DOHH2 (cell line): ENCODE measurements at regions not wholly inside any gene's neighbourhood (a gene's known extent, or its start where the extent isn't known, plus 50 kb on each side); places are given as distances from the start of the nearest gene placed in this dataset.

ENCODE experiments used
- H3F3A ChIP-seq: fragments of 200-600 bp; sonication (generic), shearing (Covaris generic); 2 replicates; pipeline ENCODE4 v1.6.0; 2016; ENCODE audit warnings: antibody characterized with exemption, mild to moderate bottlenecking; ENCODE audit not compliant: control insufficient read depth, insufficient read depth
- H3K27ac ChIP-seq: fragments of 200-600 bp; sonication (generic); 2 replicates; pipeline ENCODE4 v1.5.1; 2014; ENCODE audit warnings: low read depth, mild to moderate bottlenecking, low read length, moderate library complexity
- H3K27me3 ChIP-seq: fragments of 200-600 bp; sonication (generic); 2 replicates; pipeline ENCODE4 v1.6.1; 2014; ENCODE audit warnings: mild to moderate bottlenecking, low read length, mixed read lengths; ENCODE audit not compliant: control insufficient read depth
- H3K36me3 ChIP-seq: fragments of 200-600 bp; sonication (generic); 2 replicates; pipeline ENCODE4 v1.6.1; 2014; ENCODE audit warnings: mild to moderate bottlenecking, low read length, moderate library complexity, mixed read lengths; ENCODE audit not compliant: control insufficient read depth
- H3K4me1 ChIP-seq: fragments of 200-600 bp; sonication (generic); 2 replicates; pipeline ENCODE4 v1.6.1; 2014; ENCODE audit warnings: mild to moderate bottlenecking, low read length, mixed read lengths; ENCODE audit not compliant: control insufficient read depth
- H3K4me2 ChIP-seq: fragments of 200-600 bp; sonication (generic); 2 replicates; pipeline ENCODE4 v1.6.0; 2014; ENCODE audit warnings: mild to moderate bottlenecking, low read length, moderate library complexity
- H3K4me3 ChIP-seq: fragments of 200-600 bp; sonication (generic); 2 replicates; pipeline ENCODE4 v1.5.1; 2014; ENCODE audit warnings: mild to moderate bottlenecking, low read length, mixed read lengths
- H3K79me2 ChIP-seq: fragments of 200-600 bp; sonication (generic); 2 replicates; pipeline ENCODE4 v1.6.1; 2014; ENCODE audit warnings: mild to moderate bottlenecking, low read length, mixed read lengths; ENCODE audit not compliant: control insufficient read depth
- H3K9me2 ChIP-seq: fragments of 200-600 bp; sonication (generic); replicated peaks from 2 replicates; pipeline ENCODE4 v1.6.1; 2014; ENCODE audit warnings: mild to moderate bottlenecking, low read length, mixed read lengths; ENCODE audit not compliant: control insufficient read depth
- H3K9me3 ChIP-seq: fragments of 200-600 bp; sonication (generic); 2 replicates; pipeline ENCODE4 v1.6.1; 2014; ENCODE audit warnings: antibody characterized with exemption, low read length, mixed read lengths; ENCODE audit not compliant: control insufficient read depth, insufficient read depth
- H4K20me1 ChIP-seq: fragments of 200-600 bp; sonication (generic); 2 replicates; pipeline ENCODE4 v1.6.0; 2014; ENCODE audit warnings: low read depth, mild to moderate bottlenecking, antibody characterized with exemption, low read length, moderate library complexity; ENCODE audit not compliant: control insufficient read depth, insufficient read depth
- CTCF ChIP-seq: fragments of 200-600 bp; sonication (generic); IDR thresholded peaks from one replicate; pipeline ENCODE4 v1.5.1; 2014; ENCODE audit warnings: antibody characterized with exemption, mild to moderate bottlenecking, low read depth, low read length; ENCODE audit not compliant: poor library complexity, severe bottlenecking
- EZH2phosphoT487 ChIP-seq: fragments of 200-600 bp; sonication (generic); IDR thresholded peaks from 2 replicates; pipeline ENCODE4 v1.6.1; 2017; ENCODE audit warnings: borderline replicate concordance, mild to moderate bottlenecking, antibody characterized with exemption, low read length, moderate library complexity, mixed read lengths

GRCh38 chr5:51275428-51275827, 107.8 kb upstream of the ISL1 start:
- Histone ChIP-seq H3K79me2 (no peaks in the 10 kb centered on the region), H3F3A (no peaks in the 10 kb centered on the region), H3K4me3 (no peak overlapping the region), H3K4me2 (no peak overlapping the region), H3K4me1 (no peaks in the 10 kb centered on the region), H3K27ac (no peak overlapping the region), H3K9me3 (no peaks in the 10 kb centered on the region), H4K20me1 (no peaks in the 10 kb centered on the region), H3K9me2 (no peaks in the 10 kb centered on the region), H3K36me3 (no peaks in the 10 kb centered on the region), H3K27me3 (no peaks in the 10 kb centered on the region)
- TF ChIP-seq EZH2phosphoT487 (no peak), CTCF (no peak)

GRCh38 chr5:51276250-51276649, 107.0 kb upstream of the ISL1 start:
- Histone ChIP-seq H4K20me1 (no peaks in the 10 kb centered on the region), H3K27ac (no peak overlapping the region), H3K9me2 (no peaks in the 10 kb centered on the region), H3F3A (no peaks in the 10 kb centered on the region), H3K27me3 (no peaks in the 10 kb centered on the region), H3K4me1 (no peaks in the 10 kb centered on the region), H3K36me3 (no peaks in the 10 kb centered on the region), H3K79me2 (no peaks in the 10 kb centered on the region), H3K4me2 (no peak overlapping the region), H3K4me3 (no peak overlapping the region), H3K9me3 (no peaks in the 10 kb centered on the region)
- TF ChIP-seq EZH2phosphoT487 (no peak), CTCF (no peak)

DNA sequence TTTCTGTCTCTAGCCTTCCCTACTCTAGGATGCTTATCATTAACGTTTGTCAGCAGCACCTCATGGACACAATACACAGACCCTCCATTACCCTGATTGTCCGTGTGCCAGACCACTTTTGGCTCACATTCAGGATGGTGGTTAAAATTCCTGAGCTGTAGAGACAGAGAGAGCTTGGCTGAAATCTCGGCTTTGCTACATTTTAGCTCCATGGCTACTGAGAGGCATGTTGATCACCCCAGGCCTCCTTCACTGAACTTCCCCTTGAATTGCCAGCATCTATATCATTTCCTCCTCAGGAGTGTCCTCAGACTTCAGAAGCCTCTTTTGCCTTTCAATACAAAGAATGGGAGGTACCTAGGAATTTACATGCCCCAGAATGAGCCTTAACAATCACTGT, 104.7 kb upstream of the ISL1 start:
- no peak overlapping the region for H3K27ac ChIP-seq
- no peak overlapping the region for H3K4me2 ChIP-seq
- no peaks in the 10 kb centered on the region for H3K79me2 ChIP-seq
- H4K20me1 ChIP-seq: no peaks in the 10 kb centered on the region
- no peaks in the 10 kb centered on the region for H3K27me3 ChIP-seq
- no peaks in the 10 kb centered on the region for H3F3A ChIP-seq
- H3K4me3 ChIP-seq: no peak overlapping the region
- TF ChIP-seq EZH2phosphoT487: no peak
- TF ChIP-seq CTCF: no peak
- no peaks in the 10 kb centered on the region for H3K4me1 ChIP-seq
- H3K9me3 ChIP-seq: no peaks in the 10 kb centered on the region
- H3K36me3 ChIP-seq: no peaks in the 10 kb centered on the region
- H3K9me2 ChIP-seq: no peaks in the 10 kb centered on the region
